ENCODE measurements at regions not wholly inside any gene's neighbourhood (a gene's known extent, or its start where the extent isn't known, plus 50 kb on each side); places are given as distances from the start of the nearest gene placed in this dataset.

DNA sequence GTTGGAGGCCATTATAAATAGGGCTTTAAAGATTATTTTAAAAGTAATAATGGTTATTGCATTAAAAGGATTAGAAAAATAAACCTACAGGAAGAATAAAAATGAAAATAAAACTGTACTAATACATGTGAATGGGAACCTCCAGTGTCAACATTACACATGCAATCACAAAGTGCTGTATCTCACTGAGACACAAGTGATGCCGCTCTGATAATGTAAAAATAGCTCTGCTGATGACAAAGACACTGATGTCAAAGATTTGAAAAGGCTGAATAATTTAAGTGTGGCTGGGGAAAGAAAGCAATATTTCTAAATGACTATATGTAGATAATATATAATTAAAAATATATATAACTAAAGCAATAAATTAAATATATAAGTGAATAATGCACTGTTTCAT lies 129.1 kb upstream of the RAP2B start:
- H3K79me2 ChIP-seq (ENCODE audit: low read depth) = no peaks in the 10 kb centered on the region
- Mint-ChIP-seq H3K4me1 (peaks cover 9% of the 10 kb centered on the region), H3K9me3 (no peaks in the 10 kb centered on the region), H3K4me3 (no peak overlapping the region), H3K36me3 (no peaks in the 10 kb centered on the region), H3K27ac (no peak overlapping the region), H3K27me3 (ENCODE audit: insufficient read depth, low read depth) (no peaks in the 10 kb centered on the region)
- no peaks in the 10 kb centered on the region for H3K4me1 ChIP-seq
- H3K4me3 ChIP-seq = no peak overlapping the region
- H3K27ac ChIP-seq = no peak overlapping the region
- no peak overlapping the region for H2AFZ ChIP-seq (replicated peaks)
- no peaks in the 10 kb centered on the region for H3K27me3 ChIP-seq
- H3F3A ChIP-seq (ENCODE audit: low read depth) = no peaks in the 10 kb centered on the region
- TF ChIP-seq EZH2 (IDR thresholded peaks at IDR 0.05) = no peak
- TF ChIP-seq, protein P1, sequence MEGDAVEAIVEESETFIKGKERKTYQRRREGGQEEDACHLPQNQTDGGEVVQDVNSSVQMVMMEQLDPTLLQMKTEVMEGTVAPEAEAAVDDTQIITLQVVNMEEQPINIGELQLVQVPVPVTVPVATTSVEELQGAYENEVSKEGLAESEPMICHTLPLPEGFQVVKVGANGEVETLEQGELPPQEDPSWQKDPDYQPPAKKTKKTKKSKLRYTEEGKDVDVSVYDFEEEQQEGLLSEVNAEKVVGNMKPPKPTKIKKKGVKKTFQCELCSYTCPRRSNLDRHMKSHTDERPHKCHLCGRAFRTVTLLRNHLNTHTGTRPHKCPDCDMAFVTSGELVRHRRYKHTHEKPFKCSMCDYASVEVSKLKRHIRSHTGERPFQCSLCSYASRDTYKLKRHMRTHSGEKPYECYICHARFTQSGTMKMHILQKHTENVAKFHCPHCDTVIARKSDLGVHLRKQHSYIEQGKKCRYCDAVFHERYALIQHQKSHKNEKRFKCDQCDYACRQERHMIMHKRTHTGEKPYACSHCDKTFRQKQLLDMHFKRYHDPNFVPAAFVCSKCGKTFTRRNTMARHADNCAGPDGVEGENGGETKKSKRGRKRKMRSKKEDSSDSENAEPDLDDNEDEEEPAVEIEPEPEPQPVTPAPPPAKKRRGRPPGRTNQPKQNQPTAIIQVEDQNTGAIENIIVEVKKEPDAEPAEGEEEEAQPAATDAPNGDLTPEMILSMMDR (IDR thresholded peaks at IDR 0.05) = no peak
- TF ChIP-seq EZH2phosphoT487 (IDR thresholded peaks at IDR 0.05) = no peak
- H4K20me1 ChIP-seq (ENCODE audit: low read depth) = no peaks in the 10 kb centered on the region
- no peak for DNase-seq (ENCODE audit: low spot score)
- no peak overlapping the region for H3K4me2 ChIP-seq
- H3K9ac ChIP-seq = no peak overlapping the region
- no peaks in the 10 kb centered on the region for H3K36me3 ChIP-seq
- H3K9me3 ChIP-seq (ENCODE audit: low read depth) = no peaks in the 10 kb centered on the region

DNA sequence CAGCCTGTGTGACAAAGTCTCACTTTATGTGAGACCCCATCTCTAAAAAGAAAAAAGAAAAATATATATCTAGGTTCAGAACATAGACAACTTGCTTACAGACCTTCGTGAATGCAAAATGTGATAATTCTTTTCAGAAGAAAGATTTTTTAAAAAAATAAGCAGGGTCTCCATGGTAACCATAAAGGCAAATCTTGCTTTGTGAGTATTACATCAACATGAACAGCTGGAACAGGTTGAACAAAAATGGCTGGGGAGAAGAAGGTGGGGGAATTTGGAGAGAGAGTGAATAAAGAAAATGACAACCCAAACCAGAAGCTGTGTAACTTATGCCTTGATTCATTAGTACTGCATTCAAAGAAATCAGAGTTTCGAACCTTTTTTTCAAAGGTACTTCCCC lies 125.2 kb upstream of the RAP2B start:
- Histone ChIP-seq H3K4me1 (no peaks in the 10 kb centered on the region), H2AFZ (replicated peaks) (no peak overlapping the region), H3K4me3 (no peak overlapping the region), H4K20me1 (ENCODE audit: low read depth) (no peaks in the 10 kb centered on the region), H3K4me2 (no peak overlapping the region), H3K27me3 (no peaks in the 10 kb centered on the region), H3K9ac (no peak overlapping the region), H3K79me2 (ENCODE audit: low read depth) (no peaks in the 10 kb centered on the region), H3K27ac (no peak overlapping the region), H3F3A (ENCODE audit: low read depth) (no peaks in the 10 kb centered on the region), H3K36me3 (no peaks in the 10 kb centered on the region), H3K9me3 (ENCODE audit: low read depth) (no peaks in the 10 kb centered on the region)
- Mint-ChIP-seq H3K27me3 (ENCODE audit: insufficient read depth, low read depth) (no peaks in the 10 kb centered on the region), H3K9me3 (no peaks in the 10 kb centered on the region), H3K27ac (no peak overlapping the region), H3K36me3 (no peaks in the 10 kb centered on the region), H3K4me3 (no peak overlapping the region), H3K4me1 (peaks cover 3% of the 10 kb centered on the region)
- DNase-seq (ENCODE audit: low spot score) = no peak
- TF ChIP-seq EZH2 (IDR thresholded peaks at IDR 0.05) = no peak
- TF ChIP-seq, protein P1 (IDR thresholded peaks at IDR 0.05) = no peak

DNA sequence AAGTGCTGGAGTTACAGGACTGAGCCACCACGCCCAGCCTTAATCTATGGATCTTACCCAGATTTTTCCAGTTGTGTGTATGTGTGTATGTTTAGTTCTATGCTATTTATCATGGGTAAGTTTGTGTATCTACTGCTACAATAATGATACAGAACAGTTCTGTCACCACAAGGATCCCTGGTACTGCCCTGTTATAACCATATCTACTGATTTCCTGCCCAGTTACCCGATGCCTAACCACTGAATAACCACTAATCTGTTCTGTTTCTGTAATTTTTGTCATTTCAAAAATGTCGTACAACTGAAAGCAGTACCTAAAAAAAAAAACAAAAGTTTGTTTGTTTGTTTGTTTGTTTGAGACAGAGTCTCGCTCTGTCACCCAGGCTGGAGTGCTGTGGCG lies 123.7 kb upstream of the RAP2B start:
- TF ChIP-seq EZH2phosphoT487 (IDR thresholded peaks at IDR 0.05) = no peak
- TF ChIP-seq, protein P1 (IDR thresholded peaks at IDR 0.05) = no peak
- TF ChIP-seq EZH2 (IDR thresholded peaks at IDR 0.05) = no peak
- Mint-ChIP-seq H3K9me3 (no peaks in the 10 kb centered on the region), H3K4me1 (peaks cover 6% of the 10 kb centered on the region), H3K27me3 (ENCODE audit: insufficient read depth, low read depth) (no peaks in the 10 kb centered on the region), H3K36me3 (no peaks in the 10 kb centered on the region), H3K4me3 (no peak overlapping the region), H3K27ac (no peak overlapping the region)
- Histone ChIP-seq H3K27ac (no peak overlapping the region), H3K4me2 (no peak overlapping the region), H3F3A (ENCODE audit: low read depth) (no peaks in the 10 kb centered on the region), H3K9me3 (ENCODE audit: low read depth) (no peaks in the 10 kb centered on the region), H3K9ac (no peak overlapping the region), H3K27me3 (no peaks in the 10 kb centered on the region), H3K4me1 (no peaks in the 10 kb centered on the region), H3K4me3 (no peak overlapping the region), H2AFZ (replicated peaks) (no peak overlapping the region), H3K36me3 (no peaks in the 10 kb centered on the region), H4K20me1 (ENCODE audit: low read depth) (no peaks in the 10 kb centered on the region), H3K79me2 (ENCODE audit: low read depth) (no peaks in the 10 kb centered on the region)
- DNase-seq (ENCODE audit: low spot score) = no peak

DNA sequence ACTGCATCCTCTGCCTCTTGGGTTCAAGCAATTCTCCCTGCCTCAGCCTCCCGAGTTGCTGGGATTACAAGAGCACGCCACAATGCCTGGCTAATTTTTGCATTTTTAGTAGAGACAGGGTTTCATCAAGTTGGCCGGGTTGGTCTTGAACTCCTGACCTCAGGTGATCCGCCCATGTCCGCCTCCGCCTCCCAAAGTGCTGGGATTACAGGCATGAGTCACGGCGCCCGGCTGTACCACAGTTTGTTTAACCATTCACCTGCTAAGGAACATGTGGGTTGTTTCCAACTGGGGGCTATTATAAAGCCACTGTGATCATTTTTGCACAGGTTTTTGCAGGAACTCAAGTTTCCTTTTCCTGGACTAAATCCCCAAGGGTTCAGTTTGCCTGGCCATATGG lies 123.2 kb upstream of the RAP2B start:
- H3K36me3 ChIP-seq = no peaks in the 10 kb centered on the region
- H3K27ac ChIP-seq = no peak overlapping the region
- no peak overlapping the region for H3K9ac ChIP-seq
- H3K9me3 ChIP-seq (ENCODE audit: low read depth) = no peaks in the 10 kb centered on the region
- H3F3A ChIP-seq (ENCODE audit: low read depth) = no peaks in the 10 kb centered on the region
- Mint-ChIP-seq H3K27ac (no peak overlapping the region), H3K27me3 (ENCODE audit: insufficient read depth, low read depth) (no peaks in the 10 kb centered on the region), H3K4me1 (peaks cover 6% of the 10 kb centered on the region), H3K4me3 (no peak overlapping the region), H3K36me3 (no peaks in the 10 kb centered on the region), H3K9me3 (no peaks in the 10 kb centered on the region)
- no peak for TF ChIP-seq EZH2phosphoT487 (IDR thresholded peaks at IDR 0.05)
- no peak for TF ChIP-seq EZH2 (IDR thresholded peaks at IDR 0.05)
- TF ChIP-seq, protein P1 (IDR thresholded peaks at IDR 0.05) = no peak
- H3K4me2 ChIP-seq = no peak overlapping the region
- H3K27me3 ChIP-seq = no peaks in the 10 kb centered on the region
- H2AFZ ChIP-seq (replicated peaks) = no peak overlapping the region
- H3K4me3 ChIP-seq = no peak overlapping the region
- no peaks in the 10 kb centered on the region for H4K20me1 ChIP-seq (ENCODE audit: low read depth)
- DNase-seq (ENCODE audit: low spot score) = no peak
- no peaks in the 10 kb centered on the region for H3K79me2 ChIP-seq (ENCODE audit: low read depth)
- H3K4me1 ChIP-seq = no peaks in the 10 kb centered on the region
